OCI-LY7 (cell line): ENCODE measurements at regions not wholly inside any gene's neighbourhood (a gene's known extent, or its start where the extent isn't known, plus 50 kb on each side); places are given as distances from the start of the nearest gene placed in this dataset.

Source experiments
- BruUV-seq: library from RNA; stranded (reverse); fragments of 400-500 nt; replicated peaks from 2 replicates; lab custom pipeline; 2021; lab: Mats Ljungman, UMichigan
- CTCF ChIA-PET: fragments of 300-600 bp; sonication (Branson Sonifier 250); formaldehyde crosslinking; loops from one replicate; lab custom pipeline; 2022; ENCODE audit warnings: antibody characterized with exemption; ENCODE audit not compliant: unreplicated experiment; lab: Charles Lee
- POLR2A ChIA-PET: fragments of 300-600 bp; sonication (Branson Sonifier 250); formaldehyde crosslinking; loops from one replicate; lab custom pipeline; 2022; ENCODE audit warnings: antibody characterized with exemption; lab: Charles Lee
- DNase-seq: peaks from one replicate; pipeline ENCODE4 v3.0.0-alpha.2; 2015; ENCODE audit warnings: low spot score
- H2AFZ ChIP-seq: fragments of 200-600 bp; sonication (generic), shearing (Covaris generic); 2 replicates; pipeline ENCODE4 v1.6.1; 2014; ENCODE audit warnings: mild to moderate bottlenecking, antibody characterized with exemption, low read length, moderate library complexity
- H3K27ac ChIP-seq: fragments of 200-600 bp; sonication (generic); 2 replicates; pipeline ENCODE4 v1.5.1; 2014; ENCODE audit warnings: mixed run types, low read depth, mild to moderate bottlenecking, moderate library complexity, low read length, inconsistent platforms; ENCODE audit not compliant: poor library complexity, severe bottlenecking
- H3K36me3 ChIP-seq: fragments of 200-600 bp; sonication (generic); 2 replicates; pipeline ENCODE4 v1.6.1; 2014; ENCODE audit warnings: mild to moderate bottlenecking, antibody characterized with exemption, low read length, moderate library complexity, mixed read lengths; ENCODE audit not compliant: insufficient read depth
- H3K4me1 ChIP-seq: fragments of 200-600 bp; sonication (generic); 2 replicates; pipeline ENCODE4 v1.5.1; 2014; ENCODE audit warnings: mild to moderate bottlenecking, low read length; ENCODE audit not compliant: insufficient read depth, poor library complexity, severe bottlenecking
- H3K4me2 ChIP-seq: fragments of 200-600 bp; sonication (generic); 2 replicates; pipeline ENCODE4 v1.6.1; 2014; ENCODE audit warnings: mild to moderate bottlenecking, low read length
- H3K4me3 ChIP-seq: fragments of 200-600 bp; sonication (generic); 2 replicates; pipeline ENCODE4 v1.5.1; 2014; ENCODE audit warnings: mild to moderate bottlenecking, low read depth, low read length; ENCODE audit not compliant: poor library complexity, severe bottlenecking
- H3K79me2 ChIP-seq: fragments of 200-600 bp; sonication (generic); 2 replicates; pipeline ENCODE4 v1.6.1; 2016; ENCODE audit warnings: low read depth, mild to moderate bottlenecking, low read length, moderate library complexity, mixed read lengths; ENCODE audit not compliant: insufficient read depth
- H3K9me2 ChIP-seq: fragments of 200-600 bp; sonication (generic); 2 replicates; pipeline ENCODE4 v1.6.1; 2016; ENCODE audit warnings: mild to moderate bottlenecking, low read length, mixed read lengths; ENCODE audit not compliant: insufficient read depth
- H3K9me3 ChIP-seq: fragments of 200-600 bp; sonication (generic); 2 replicates; pipeline ENCODE4 v1.6.1; 2014; ENCODE audit warnings: mild to moderate bottlenecking, mixed run types, low read length, mixed read lengths
- H4K20me1 ChIP-seq: fragments of 200-600 bp; sonication (generic); 2 replicates; pipeline ENCODE4 v1.6.1; 2014; ENCODE audit warnings: mild to moderate bottlenecking, antibody characterized with exemption, low read length, moderate library complexity, mixed read lengths; ENCODE audit not compliant: insufficient read depth
- CTCF ChIP-seq: fragments of 200-600 bp; sonication (generic); conservative IDR thresholded peaks from 2 replicates; pipeline ENCODE4 v1.5.1; 2014; ENCODE audit warnings: mild to moderate bottlenecking, antibody characterized with exemption, low read length, moderate library complexity, mixed read lengths
- EZH2phosphoT487 ChIP-seq: fragments of 200-600 bp; sonication (generic); IDR thresholded peaks from 2 replicates; pipeline ENCODE4 v1.6.1; 2018; ENCODE audit warnings: low read depth, borderline replicate concordance, mild to moderate bottlenecking, mixed run types, antibody characterized with exemption, low read length, moderate library complexity, mixed read lengths
- intact Hi-C: fragments of 100-400 bp; cut with micrococcal nuclease; formaldehyde crosslinking; loops from one replicate; pipeline ENCODE4 v1.10.0; 2022; ENCODE audit not compliant: unreplicated experiment

DNA sequence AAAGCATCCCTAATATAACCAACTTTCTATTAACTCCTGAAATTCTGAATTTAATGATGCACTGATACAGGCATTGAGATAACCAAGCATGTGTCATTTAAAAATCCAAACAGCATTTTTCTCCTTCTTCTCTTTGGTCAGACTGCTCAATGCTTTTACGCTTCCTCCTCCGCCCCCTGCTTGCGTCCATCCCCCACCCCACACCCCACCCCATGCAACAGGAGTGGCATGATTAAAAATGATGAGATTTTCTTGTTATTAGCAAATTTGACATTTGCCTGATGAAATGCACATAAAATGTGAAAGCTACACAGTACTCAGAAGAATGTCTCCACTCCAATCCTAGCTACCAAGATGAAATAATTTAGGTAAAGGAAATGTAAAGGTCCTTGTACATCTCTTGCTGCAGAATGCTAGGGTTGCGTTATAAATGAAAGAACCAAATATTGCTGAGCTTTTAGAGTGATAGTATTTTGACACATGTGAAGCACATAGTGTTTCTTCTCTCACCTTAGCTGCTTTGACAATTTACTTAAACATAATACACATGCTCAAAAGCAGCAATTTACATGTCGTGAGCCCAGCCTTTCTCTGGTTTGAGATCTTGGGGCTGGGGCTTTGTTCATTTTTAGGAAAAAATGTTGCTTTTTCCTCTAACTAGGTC lies 263.8 kb downstream of the MEIS1 start:
- Histone ChIP-seq H4K20me1 (no peaks in the 10 kb centered on the region; the same call in 1 of the 2 replicates), H3K79me2 (no peaks in the 10 kb centered on the region), H3K4me2 (no peak overlapping the region), H3K27ac (no peak overlapping the region), H3K36me3 (no peaks in the 10 kb centered on the region), H3K4me3 (no peak overlapping the region), H3K9me2 (no peaks in the 10 kb centered on the region), H3K9me3 (no peaks in the 10 kb centered on the region), H2AFZ (no peak overlapping the region), H3K4me1 (no peaks in the 10 kb centered on the region)
- ChIA-PET POLR2A (interaction anchor here (0.6 to 1.4 kb wide), 5 partner anchors 9 to 898 kb away, joined by 3 to 6 read pairs (median 4); no protein-coding TSS in a partner anchor), CTCF (no interaction called here)
- BruUV-seq: no TSS peak
- DNase-seq: no peak
- intact Hi-C loops: no loop called here
- TF ChIP-seq EZH2phosphoT487 (no peak), CTCF (no peak)

- Histone ChIP-seq H3K27ac (no peak overlapping the region), H3K36me3 (no peaks in the 10 kb centered on the region), H3K4me2 (no peak overlapping the region), H3K79me2 (no peaks in the 10 kb centered on the region), H2AFZ (no peak overlapping the region), H3K4me3 (no peak overlapping the region), H4K20me1 (no peaks in the 10 kb centered on the region), H3K4me1 (no peaks in the 10 kb centered on the region), H3K9me3 (no peaks in the 10 kb centered on the region), H3K9me2 (no peaks in the 10 kb centered on the region)
- CTCF ChIA-PET: no interaction called here
- POLR2A ChIA-PET: interaction anchor here (0.6 to 1.4 kb wide), 4 partner anchors 10 to 897 kb away, joined by 3 to 6 read pairs (median 4); no protein-coding TSS in a partner anchor
- BruUV-seq: no TSS peak
- DNase-seq: no peak
- intact Hi-C loops: no loop called here
- no peak for TF ChIP-seq EZH2phosphoT487
- TF ChIP-seq CTCF: no peak
Measured at GRCh38 chr2:66699416-66699792, 264.5 kb downstream of the MEIS1 start.
